ENCODE measurements at regions not wholly inside any gene's neighbourhood (a gene's known extent, or its start where the extent isn't known, plus 50 kb on each side); places are given as distances from the start of the nearest gene placed in this dataset.

GRCh38 chr1:55697997-55698535 is 482.9 kb upstream of the USP24 start:
- Histone ChIP-seq H4K20me1 (ENCODE audit: insufficient read depth, low read length) (no peaks in the 10 kb centered on the region), H3K4me2 (ENCODE audit: low read length) (no peak overlapping the region), H2AFZ (ENCODE audit: low read depth, low read length) (no peak overlapping the region), H3K36me3 (replicated peaks; ENCODE audit: low read depth, low read length) (no peaks in the 10 kb centered on the region), H3K4me3 (ENCODE audit: low read length) (no peak overlapping the region), H3K79me2 (ENCODE audit: low read length) (no peaks in the 10 kb centered on the region), H3K27me3 (ENCODE audit: low read depth, low read length) (no peaks in the 10 kb centered on the region), H3K9me3 (ENCODE audit: insufficient read depth, low read length) (no peaks in the 10 kb centered on the region), H3K27ac (ENCODE audit: low read length) (no peak overlapping the region), H3K4me1 (ENCODE audit: low read length) (no peaks in the 10 kb centered on the region), H3K9ac (ENCODE audit: low read length) (no peak overlapping the region)
- TF ChIP-seq EZH2phosphoT487 (IDR thresholded peaks at IDR 0.05; ENCODE audit: low read depth) (no peak), CTCF (IDR thresholded peaks at IDR 0.05; ENCODE audit: low read depth, low read length) (no peak)

- no peak overlapping the region for H3K4me3 ChIP-seq (ENCODE audit: low read length)
- no peaks in the 10 kb centered on the region for H3K79me2 ChIP-seq (ENCODE audit: low read length)
- H3K36me3 ChIP-seq (replicated peaks; ENCODE audit: low read depth, low read length) = no peaks in the 10 kb centered on the region
- no peak overlapping the region for H2AFZ ChIP-seq (ENCODE audit: low read depth, low read length)
- no peaks in the 10 kb centered on the region for H3K9me3 ChIP-seq (ENCODE audit: insufficient read depth, low read length)
- H3K27ac ChIP-seq (ENCODE audit: low read length) = no peak overlapping the region
- no peaks in the 10 kb centered on the region for H3K4me1 ChIP-seq (ENCODE audit: low read length)
- no peak overlapping the region for H3K9ac ChIP-seq (ENCODE audit: low read length)
- H3K27me3 ChIP-seq (ENCODE audit: low read depth, low read length) = no peaks in the 10 kb centered on the region
- TF ChIP-seq EZH2phosphoT487 (IDR thresholded peaks at IDR 0.05; ENCODE audit: low read depth) = no peak
- TF ChIP-seq CTCF (IDR thresholded peaks at IDR 0.05; ENCODE audit: low read depth, low read length) = no peak
- H4K20me1 ChIP-seq (ENCODE audit: insufficient read depth, low read length) = no peaks in the 10 kb centered on the region
- no peak overlapping the region for H3K4me2 ChIP-seq (ENCODE audit: low read length)
Measured at GRCh38 chr1:55696891-55697290, 481.7 kb upstream of the USP24 start.

- Histone ChIP-seq H3K36me3 (replicated peaks; ENCODE audit: low read depth, low read length) (no peaks in the 10 kb centered on the region), H3K79me2 (ENCODE audit: low read length) (no peaks in the 10 kb centered on the region), H3K9ac (ENCODE audit: low read length) (no peak overlapping the region), H2AFZ (ENCODE audit: low read depth, low read length) (no peak overlapping the region), H3K9me3 (ENCODE audit: insufficient read depth, low read length) (no peaks in the 10 kb centered on the region), H3K27ac (ENCODE audit: low read length) (no peak overlapping the region), H3K4me2 (ENCODE audit: low read length) (no peak overlapping the region), H4K20me1 (ENCODE audit: insufficient read depth, low read length) (no peaks in the 10 kb centered on the region), H3K4me1 (ENCODE audit: low read length) (no peaks in the 10 kb centered on the region), H3K4me3 (ENCODE audit: low read length) (no peak overlapping the region), H3K27me3 (ENCODE audit: low read depth, low read length) (no peaks in the 10 kb centered on the region)
- TF ChIP-seq EZH2phosphoT487 (IDR thresholded peaks at IDR 0.05; ENCODE audit: low read depth) (no peak), CTCF (IDR thresholded peaks at IDR 0.05; ENCODE audit: low read depth, low read length) (no peak)
Measured at GRCh38 chr1:55696181-55696754, 481.1 kb upstream of the USP24 start.

- H3K4me1 ChIP-seq (ENCODE audit: low read length) = no peaks in the 10 kb centered on the region
- no peak overlapping the region for H3K27ac ChIP-seq (ENCODE audit: low read length)
- H3K79me2 ChIP-seq (ENCODE audit: low read length) = no peaks in the 10 kb centered on the region
- no peaks in the 10 kb centered on the region for H3K9me3 ChIP-seq (ENCODE audit: insufficient read depth, low read length)
- H3K4me2 ChIP-seq (ENCODE audit: low read length) = no peak overlapping the region
- H3K9ac ChIP-seq (ENCODE audit: low read length) = no peak overlapping the region
- no peaks in the 10 kb centered on the region for H3K36me3 ChIP-seq (replicated peaks; ENCODE audit: low read depth, low read length)
- H2AFZ ChIP-seq (ENCODE audit: low read depth, low read length) = no peak overlapping the region
- H3K4me3 ChIP-seq (ENCODE audit: low read length) = no peak overlapping the region
- no peaks in the 10 kb centered on the region for H3K27me3 ChIP-seq (ENCODE audit: low read depth, low read length)
- TF ChIP-seq EZH2phosphoT487 (IDR thresholded peaks at IDR 0.05; ENCODE audit: low read depth) (no peak), CTCF (IDR thresholded peaks at IDR 0.05; ENCODE audit: low read depth, low read length) (no peak)
- H4K20me1 ChIP-seq (ENCODE audit: insufficient read depth, low read length) = no peaks in the 10 kb centered on the region
Measured at GRCh38 chr1:55695552-55695951, 480.4 kb upstream of the USP24 start.

All from OCI-LY3 (cell line).